GM19043 (cell line): ENCODE measurements at regions not wholly inside any gene's neighbourhood (a gene's known extent, or its start where the extent isn't known, plus 50 kb on each side); places are given as distances from the start of the nearest gene placed in this dataset.

Source experiments
- ATAC-seq: cut with Tn5 transposase; IDR thresholded peaks from one replicate; pipeline ENCODE4 v1.9.1; 2021; ENCODE audit warnings: low read depth; ENCODE audit not compliant: unreplicated experiment

- no peak for ATAC-seq
Measured at GRCh38 chr9:86664603-86665002, 282.7 kb downstream of the GAS1 start.

- ATAC-seq, result no peak
Measured at GRCh38 chr9:86663905-86664304, 283.4 kb downstream of the GAS1 start.

- ATAC-seq, result no peak
Measured at GRCh38 chr9:86662890-86663468, 284.3 kb downstream of the GAS1 start.

- ATAC-seq, result no peak
Measured at GRCh38 chr9:86660146-86660943, 287.0 kb downstream of the GAS1 start.

- no peak for ATAC-seq
Measured at GRCh38 chr9:86659413-86660046, 287.8 kb downstream of the GAS1 start.

GRCh38 chr9:86655147-86655546, 292.2 kb downstream of the GAS1 start:
- ATAC-seq, result no peak

GRCh38 chr9:86653466-86653865, 293.8 kb downstream of the GAS1 start:
- no peak for ATAC-seq

GRCh38 chr9:86652736-86653135, 294.6 kb downstream of the GAS1 start:
- no peak for ATAC-seq

- ATAC-seq, result no peak
Measured at GRCh38 chr9:86649913-86650312, 295.7 kb upstream of the TUT7 start.

- no peak for ATAC-seq
Measured at GRCh38 chr9:86648828-86649170, 294.6 kb upstream of the TUT7 start.

GRCh38 chr9:86648156-86648827, 294.1 kb upstream of the TUT7 start:
- ATAC-seq, result no peak

GRCh38 chr9:86645303-86645702, 291.1 kb upstream of the TUT7 start:
- ATAC-seq, result no peak

- ATAC-seq, result no peak
Measured at GRCh38 chr9:86644675-86645034, 290.4 kb upstream of the TUT7 start.

GRCh38 chr9:86643946-86644674, 289.9 kb upstream of the TUT7 start:
- ATAC-seq, result no peak

GRCh38 chr9:86642721-86643120, 288.5 kb upstream of the TUT7 start:
- ATAC-seq, result no peak

GRCh38 chr9:86641970-86642369, 287.8 kb upstream of the TUT7 start:
- ATAC-seq, result no peak

- ATAC-seq, result no peak
Measured at GRCh38 chr9:86639899-86640379, 285.7 kb upstream of the TUT7 start.

- no peak for ATAC-seq
Measured at GRCh38 chr9:86639287-86639686, 285.1 kb upstream of the TUT7 start.

GRCh38 chr9:86638109-86638508, 283.9 kb upstream of the TUT7 start:
- ATAC-seq, result no peak

- ATAC-seq, result no peak
Measured at GRCh38 chr9:86637515-86637914, 283.3 kb upstream of the TUT7 start.

- no peak for ATAC-seq
Measured at GRCh38 chr9:86636519-86636918, 282.3 kb upstream of the TUT7 start.
